ENCODE measurements at regions not wholly inside any gene's neighbourhood (a gene's known extent, or its start where the extent isn't known, plus 50 kb on each side); places are given as distances from the start of the nearest gene placed in this dataset.
"Not testable (repeated sequence)": the region's sequence is repeated elsewhere in the genome, so short reads cannot be mapped to it uniquely, and the experiment has no call there.

GRCh38 chr13:44790289-44790688 is 199.0 kb downstream of the NUFIP1 start:
- no peak overlapping the region for H3K27ac ChIP-seq (ENCODE audit: insufficient read depth, low read length, poor library complexity, severe bottlenecking)
- no peaks in the 10 kb centered on the region for H3K36me3 ChIP-seq (ENCODE audit: control insufficient read depth, insufficient read depth, low read length)
- H3K4me1 ChIP-seq (ENCODE audit: control insufficient read depth, insufficient read depth, low read length, poor library complexity, severe bottlenecking), result no peaks in the 10 kb centered on the region
- no peaks in the 10 kb centered on the region for H3K27me3 ChIP-seq (replicated peaks; ENCODE audit: control insufficient read depth, insufficient read depth, low read length, poor library complexity, severe bottlenecking)
- H3K4me3 ChIP-seq (ENCODE audit: insufficient read depth, low read depth, low read length, poor library complexity, severe bottlenecking), result no peak overlapping the region
- no peak for DNase-seq
- H3K9me3 ChIP-seq (ENCODE audit: control insufficient read depth, low read length), result no peaks in the 10 kb centered on the region

- Histone ChIP-seq H3K4me3 (ENCODE audit: insufficient read depth, low read depth, low read length, poor library complexity, severe bottlenecking) (no peak overlapping the region), H3K4me1 (ENCODE audit: control insufficient read depth, insufficient read depth, low read length, poor library complexity, severe bottlenecking) (no peaks in the 10 kb centered on the region)
Observed at GRCh38 chr13:44787617-44788016, 201.7 kb downstream of the NUFIP1 start.

GRCh38 chr13:44786756-44787155 is 202.5 kb downstream of the NUFIP1 start:
- DNase-seq, result no peak
- no peaks in the 10 kb centered on the region for H3K4me1 ChIP-seq (ENCODE audit: control insufficient read depth, insufficient read depth, low read length, poor library complexity, severe bottlenecking)

More at GRCh38 chr13:44787617-44788016, 201.7 kb downstream of the NUFIP1 start:
- Histone ChIP-seq H3K27me3 (replicated peaks; ENCODE audit: control insufficient read depth, insufficient read depth, low read length, poor library complexity, severe bottlenecking) (no peaks in the 10 kb centered on the region), H3K9me3 (ENCODE audit: control insufficient read depth, low read length) (no peaks in the 10 kb centered on the region), H3K27ac (ENCODE audit: insufficient read depth, low read length, poor library complexity, severe bottlenecking) (no peak overlapping the region), H3K36me3 (ENCODE audit: control insufficient read depth, insufficient read depth, low read length) (no peaks in the 10 kb centered on the region)
- DNase-seq, result no peak

GRCh38 chr13:44785401-44785800 is 203.9 kb downstream of the NUFIP1 start:
- Histone ChIP-seq H3K27me3 (replicated peaks; ENCODE audit: control insufficient read depth, insufficient read depth, low read length, poor library complexity, severe bottlenecking) (no peaks in the 10 kb centered on the region), H3K4me1 (ENCODE audit: control insufficient read depth, insufficient read depth, low read length, poor library complexity, severe bottlenecking) (no peaks in the 10 kb centered on the region), H3K9me3 (ENCODE audit: control insufficient read depth, low read length) (no peaks in the 10 kb centered on the region), H3K36me3 (ENCODE audit: control insufficient read depth, insufficient read depth, low read length) (no peaks in the 10 kb centered on the region), H3K27ac (ENCODE audit: insufficient read depth, low read length, poor library complexity, severe bottlenecking) (no peak overlapping the region), H3K4me3 (ENCODE audit: insufficient read depth, low read depth, low read length, poor library complexity, severe bottlenecking) (no peak overlapping the region)
- no peak for DNase-seq

More at GRCh38 chr13:44786756-44787155, 202.5 kb downstream of the NUFIP1 start:
- no peak overlapping the region for H3K4me3 ChIP-seq (ENCODE audit: insufficient read depth, low read depth, low read length, poor library complexity, severe bottlenecking)
- no peak overlapping the region for H3K27ac ChIP-seq (ENCODE audit: insufficient read depth, low read length, poor library complexity, severe bottlenecking)
- H3K27me3 ChIP-seq (replicated peaks; ENCODE audit: control insufficient read depth, insufficient read depth, low read length, poor library complexity, severe bottlenecking), result no peaks in the 10 kb centered on the region
- H3K36me3 ChIP-seq (ENCODE audit: control insufficient read depth, insufficient read depth, low read length), result no peaks in the 10 kb centered on the region
- no peaks in the 10 kb centered on the region for H3K9me3 ChIP-seq (ENCODE audit: control insufficient read depth, low read length)

GRCh38 chr13:44784708-44785080 is 204.6 kb downstream of the NUFIP1 start:
- Histone ChIP-seq H3K27ac (ENCODE audit: insufficient read depth, low read length, poor library complexity, severe bottlenecking) (no peak overlapping the region), H3K27me3 (replicated peaks; ENCODE audit: control insufficient read depth, insufficient read depth, low read length, poor library complexity, severe bottlenecking) (no peaks in the 10 kb centered on the region), H3K36me3 (ENCODE audit: control insufficient read depth, insufficient read depth, low read length) (no peaks in the 10 kb centered on the region), H3K4me3 (ENCODE audit: insufficient read depth, low read depth, low read length, poor library complexity, severe bottlenecking) (no peak overlapping the region), H3K9me3 (ENCODE audit: control insufficient read depth, low read length) (no peaks in the 10 kb centered on the region), H3K4me1 (ENCODE audit: control insufficient read depth, insufficient read depth, low read length, poor library complexity, severe bottlenecking) (no peaks in the 10 kb centered on the region)
- no peak for DNase-seq

- Histone ChIP-seq H3K27me3 (replicated peaks; ENCODE audit: control insufficient read depth, insufficient read depth, low read length, poor library complexity, severe bottlenecking) (no peaks in the 10 kb centered on the region), H3K36me3 (ENCODE audit: control insufficient read depth, insufficient read depth, low read length) (no peaks in the 10 kb centered on the region), H3K9me3 (ENCODE audit: control insufficient read depth, low read length) (no peaks in the 10 kb centered on the region), H3K27ac (ENCODE audit: insufficient read depth, low read length, poor library complexity, severe bottlenecking) (no peak overlapping the region), H3K4me1 (ENCODE audit: control insufficient read depth, insufficient read depth, low read length, poor library complexity, severe bottlenecking) (no peaks in the 10 kb centered on the region), H3K4me3 (ENCODE audit: insufficient read depth, low read depth, low read length, poor library complexity, severe bottlenecking) (no peak overlapping the region)
- DNase-seq, result no peak
Observed at GRCh38 chr13:44783994-44784707, 205.1 kb downstream of the NUFIP1 start.

- Histone ChIP-seq H3K27ac (ENCODE audit: insufficient read depth, low read length, poor library complexity, severe bottlenecking) (no peak overlapping the region), H3K4me3 (ENCODE audit: insufficient read depth, low read depth, low read length, poor library complexity, severe bottlenecking) (no peak overlapping the region), H3K4me1 (ENCODE audit: control insufficient read depth, insufficient read depth, low read length, poor library complexity, severe bottlenecking) (no peaks in the 10 kb centered on the region), H3K9me3 (ENCODE audit: control insufficient read depth, low read length) (no peaks in the 10 kb centered on the region), H3K27me3 (replicated peaks; ENCODE audit: control insufficient read depth, insufficient read depth, low read length, poor library complexity, severe bottlenecking) (no peaks in the 10 kb centered on the region), H3K36me3 (ENCODE audit: control insufficient read depth, insufficient read depth, low read length) (no peaks in the 10 kb centered on the region)
- no peak for DNase-seq
Observed at GRCh38 chr13:44780591-44781280, 204.6 kb upstream of the TSC22D1 start.

DNA sequence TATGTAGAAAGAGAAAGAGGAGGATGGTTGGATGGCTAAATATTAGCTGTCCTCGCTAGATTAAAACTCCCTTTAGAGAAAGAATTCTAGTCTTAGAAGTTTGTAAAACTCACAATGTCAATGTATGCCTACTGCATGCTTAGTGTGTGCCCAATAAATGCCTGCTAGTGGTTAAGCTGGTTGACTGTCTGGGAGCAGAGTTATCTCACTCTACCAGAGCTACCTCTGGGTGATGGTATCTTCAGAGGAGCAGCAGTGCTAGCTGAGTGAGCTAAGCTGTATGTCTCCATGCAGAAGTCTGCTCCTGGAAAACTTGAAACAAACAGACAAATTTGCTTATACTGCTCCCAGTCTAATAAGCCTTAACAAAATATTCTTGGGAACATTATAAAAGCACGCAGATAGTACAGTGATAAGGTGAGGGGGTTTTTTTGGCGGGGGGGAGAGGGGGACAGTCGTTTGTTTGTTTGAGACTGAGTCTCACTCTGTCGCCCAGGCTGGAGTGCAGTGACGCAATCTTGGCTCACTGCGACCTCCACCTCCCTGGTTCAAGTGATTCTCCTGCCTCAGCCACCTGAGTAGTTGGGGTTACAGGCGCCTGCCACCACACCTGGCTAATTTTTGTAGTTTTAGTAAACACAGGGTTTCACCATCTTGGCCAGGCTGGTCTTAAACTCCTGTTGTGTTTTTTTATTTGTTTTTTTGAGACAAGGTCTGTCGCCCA is 202.8 kb upstream of the TSC22D1 start:
- Histone ChIP-seq H3K36me3 (ENCODE audit: control insufficient read depth, insufficient read depth, low read length) (no peaks in the 10 kb centered on the region), H3K9me3 (ENCODE audit: control insufficient read depth, low read length) (no peaks in the 10 kb centered on the region), H3K27ac (ENCODE audit: insufficient read depth, low read length, poor library complexity, severe bottlenecking) (no peak overlapping the region), H3K4me1 (ENCODE audit: control insufficient read depth, insufficient read depth, low read length, poor library complexity, severe bottlenecking) (no peaks in the 10 kb centered on the region), H3K4me3 (ENCODE audit: insufficient read depth, low read depth, low read length, poor library complexity, severe bottlenecking) (no peak overlapping the region), H3K27me3 (replicated peaks; ENCODE audit: control insufficient read depth, insufficient read depth, low read length, poor library complexity, severe bottlenecking) (no peaks in the 10 kb centered on the region)
- DNase-seq, result no peak

- H3K4me1 ChIP-seq (ENCODE audit: control insufficient read depth, insufficient read depth, low read length, poor library complexity, severe bottlenecking); H3K4me3 ChIP-seq (ENCODE audit: insufficient read depth, low read depth, low read length, poor library complexity, severe bottlenecking); H3K27ac ChIP-seq (ENCODE audit: insufficient read depth, low read length, poor library complexity, severe bottlenecking); H3K9me3 ChIP-seq (ENCODE audit: control insufficient read depth, low read length); H3K36me3 ChIP-seq (ENCODE audit: control insufficient read depth, insufficient read depth, low read length); H3K27me3 ChIP-seq (replicated peaks; ENCODE audit: control insufficient read depth, insufficient read depth, low read length, poor library complexity, severe bottlenecking); DNase-seq: not testable (repeated sequence)
Observed at GRCh38 chr13:44775290-44775689, 199.2 kb upstream of the TSC22D1 start.

DNA sequence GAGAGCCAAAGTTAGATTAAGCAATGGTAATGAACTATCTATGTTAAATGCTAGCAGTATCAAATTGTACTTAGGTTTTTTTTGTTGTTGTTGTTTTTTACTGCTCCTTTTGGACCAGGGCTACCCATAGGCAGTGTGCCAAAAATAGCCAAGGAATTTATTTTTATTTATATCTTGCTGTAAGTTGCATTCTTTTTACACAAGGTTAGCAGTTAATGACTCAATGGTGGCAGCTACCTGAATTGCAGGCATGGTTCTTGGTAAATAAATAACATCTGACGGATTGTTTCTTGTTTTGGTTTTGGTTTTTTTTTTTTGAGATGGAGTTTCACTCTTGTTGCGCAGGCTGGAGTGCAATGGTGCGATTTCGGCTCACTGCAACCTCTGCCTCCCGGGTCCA is 194.8 kb upstream of the TSC22D1 start:
- H3K36me3 ChIP-seq (ENCODE audit: control insufficient read depth, insufficient read depth, low read length), result no peaks in the 10 kb centered on the region
- H3K9me3 ChIP-seq (ENCODE audit: control insufficient read depth, low read length), result no peaks in the 10 kb centered on the region
- H3K27me3 ChIP-seq (replicated peaks; ENCODE audit: control insufficient read depth, insufficient read depth, low read length, poor library complexity, severe bottlenecking), result no peaks in the 10 kb centered on the region
- peaks cover 12% of the 10 kb centered on the region for H3K4me1 ChIP-seq (ENCODE audit: control insufficient read depth, insufficient read depth, low read length, poor library complexity, severe bottlenecking)
- no peak overlapping the region for H3K4me3 ChIP-seq (ENCODE audit: insufficient read depth, low read depth, low read length, poor library complexity, severe bottlenecking)
- DNase-seq, result no peak
- no peak overlapping the region for H3K27ac ChIP-seq (ENCODE audit: insufficient read depth, low read length, poor library complexity, severe bottlenecking)

Measured in effector memory CD4-positive, alpha-beta T cell (primary cell).